ENCODE measurements at regions not wholly inside any gene's neighbourhood (a gene's known extent, or its start where the extent isn't known, plus 50 kb on each side); places are given as distances from the start of the nearest gene placed in this dataset.

- dilution Hi-C loops (cut with MboI; ENCODE audit: extremely low pct_ligation_motif_present, low sequenced_read_pairs) = no loop called here
- FAIRE-seq (no peak), DNase-seq (ENCODE audit: low read depth, low spot score) (no peak)
- H3K9me1 ChIP-seq (replicated peaks; ENCODE audit: control insufficient read depth, extremely low read depth, insufficient read depth, low read length) = no peaks in the 10 kb centered on the region
- intact Hi-C loops (cut with micrococcal nuclease) = no loop called here
- BruUV-seq (replicated peaks) = no TSS peak
- POLR2A ChIA-PET = no interaction called here
- no peak overlapping the region for H3K4me3 ChIP-seq (replicated peaks in 1 of 3; ENCODE audit: insufficient read depth in 1 of 3, low read depth in 1 of 3, low read length in 3 of 3)
- CTCF ChIA-PET = no interaction called here
- H3K27me3 ChIP-seq (ENCODE audit: control insufficient read depth in 2 of 2, insufficient read depth in 2 of 2, low read length in 2 of 2) = no peaks in the 10 kb centered on the region
- H3K4me2 ChIP-seq (ENCODE audit: insufficient read depth, low read length) = no peak overlapping the region
- peaks cover 3% of the 10 kb centered on the region for H3K9me3 ChIP-seq (replicated peaks; ENCODE audit: control insufficient read depth, insufficient read depth, low read length)
- TF ChIP-seq POLR2AphosphoS5 (IDR thresholded peaks at IDR 0.05; ENCODE audit: insufficient read depth, low read depth, low read length) (no peak), JUN (IDR thresholded peaks at IDR 0.05; ENCODE audit: borderline replicate concordance, insufficient read depth, insufficient read length, low read depth) (no peak), MAX (IDR thresholded peaks at IDR 0.05; ENCODE audit: insufficient read depth, insufficient read length) (no peak), FOS (IDR thresholded peaks at IDR 0.05; ENCODE audit: borderline replicate concordance, insufficient read depth, low read length) (no peak), POLR2A (IDR thresholded peaks at IDR 0.05; ENCODE audit: low read depth, low read length) (no peak), EZH2 (IDR thresholded peaks at IDR 0.05; ENCODE audit: borderline replicate concordance, low read depth, low read length, severe bottlenecking) (no peak), CTCF (IDR thresholded peaks at IDR 0.05; ENCODE audit: extremely low read depth in 1 of 2, insufficient read depth in 1 of 2, low read depth in 1 of 2, low read length in 2 of 2) (no peak), MYC (IDR thresholded peaks at IDR 0.05; ENCODE audit: low read depth, low read length) (no peak)
- H3K79me2 ChIP-seq (ENCODE audit: control insufficient read depth, insufficient read depth, low read length) = no peaks in the 10 kb centered on the region
- no peaks in the 10 kb centered on the region for H3K4me1 ChIP-seq (ENCODE audit: control insufficient read depth, extremely low read depth, insufficient read depth, low read length)
- no peaks in the 10 kb centered on the region for H3K36me3 ChIP-seq (ENCODE audit: control insufficient read depth in 2 of 2, extremely low read depth in 1 of 2, insufficient read depth in 2 of 2, low read length in 2 of 2)
- no peak overlapping the region for H3K27ac ChIP-seq (ENCODE audit: insufficient read depth, low read depth, low read length)
- no peaks in the 10 kb centered on the region for H4K20me1 ChIP-seq (replicated peaks; ENCODE audit: control insufficient read depth, extremely low read depth, insufficient read depth, low read length)
- H3K9ac ChIP-seq (replicated peaks; ENCODE audit: extremely low read depth, insufficient read depth, low read length) = no peak overlapping the region
- H2AFZ ChIP-seq (ENCODE audit: low read depth, low read length) = no peak overlapping the region
These were observed 950.3 kb downstream of the SORCS1 start for GRCh38 chr10:106214243-106214642.

All from endothelial cell of umbilical vein (primary cell).